PC-9 (cell line): ENCODE measurements at regions not wholly inside any gene's neighbourhood (a gene's known extent, or its start where the extent isn't known, plus 50 kb on each side); places are given as distances from the start of the nearest gene placed in this dataset.
"Not testable (repeated sequence)": the region's sequence is repeated elsewhere in the genome, so short reads cannot be mapped to it uniquely, and the experiment has no call there.

Source experiments
- EZH2 ChIP-seq: fragments of 200-600 bp; sonication (generic); IDR thresholded peaks from 2 replicates; pipeline ENCODE4 v1.8.0; 2017; ENCODE audit warnings: antibody characterized with exemption, low read depth
- TF ChIP-seq, protein P1 (sequence below): fragments of 200-600 bp; sonication (generic); conservative IDR thresholded peaks from 2 replicates; pipeline ENCODE4 v1.6.1; 2017; ENCODE audit warnings: mixed run types, antibody characterized with exemption, mild to moderate bottlenecking, moderate library complexity

DNA sequence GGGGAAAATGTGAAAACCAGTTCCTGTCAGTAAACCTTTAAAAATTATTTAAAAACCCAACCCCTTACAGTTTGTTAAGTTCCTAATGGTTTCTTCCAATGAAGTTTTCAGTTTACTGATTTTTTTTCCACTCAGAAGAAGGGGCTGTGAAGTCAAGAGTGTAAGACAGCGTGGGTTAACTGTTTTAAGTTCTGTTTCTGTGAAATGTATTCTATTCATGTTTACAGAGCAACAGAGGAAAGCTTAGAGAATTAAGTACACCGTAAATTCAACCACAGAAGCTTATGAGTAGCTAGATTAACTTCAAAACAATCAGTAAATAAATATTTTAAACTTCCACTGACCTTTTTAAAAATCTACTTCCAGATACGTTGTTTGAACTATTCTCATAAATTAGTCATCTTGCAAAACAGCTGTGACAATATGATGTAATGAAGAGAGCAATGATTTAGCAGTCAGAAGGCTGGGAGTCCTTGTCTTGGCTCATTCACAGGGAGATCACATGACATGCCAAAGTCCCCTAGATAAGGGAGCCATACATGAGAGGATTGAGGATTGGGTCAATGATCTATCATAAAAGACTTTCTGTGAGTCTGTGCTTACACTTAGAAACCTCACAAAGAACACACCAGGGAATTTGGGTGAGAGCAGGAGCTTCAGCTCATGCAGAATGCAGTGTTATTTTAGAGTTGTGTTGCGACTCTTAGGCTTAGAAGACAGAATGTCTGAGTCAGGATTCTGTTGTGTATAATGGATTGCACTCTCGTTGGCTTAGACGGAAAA is 97.3 kb upstream of the ADORA2B start:
- TF ChIP-seq, protein P1, sequence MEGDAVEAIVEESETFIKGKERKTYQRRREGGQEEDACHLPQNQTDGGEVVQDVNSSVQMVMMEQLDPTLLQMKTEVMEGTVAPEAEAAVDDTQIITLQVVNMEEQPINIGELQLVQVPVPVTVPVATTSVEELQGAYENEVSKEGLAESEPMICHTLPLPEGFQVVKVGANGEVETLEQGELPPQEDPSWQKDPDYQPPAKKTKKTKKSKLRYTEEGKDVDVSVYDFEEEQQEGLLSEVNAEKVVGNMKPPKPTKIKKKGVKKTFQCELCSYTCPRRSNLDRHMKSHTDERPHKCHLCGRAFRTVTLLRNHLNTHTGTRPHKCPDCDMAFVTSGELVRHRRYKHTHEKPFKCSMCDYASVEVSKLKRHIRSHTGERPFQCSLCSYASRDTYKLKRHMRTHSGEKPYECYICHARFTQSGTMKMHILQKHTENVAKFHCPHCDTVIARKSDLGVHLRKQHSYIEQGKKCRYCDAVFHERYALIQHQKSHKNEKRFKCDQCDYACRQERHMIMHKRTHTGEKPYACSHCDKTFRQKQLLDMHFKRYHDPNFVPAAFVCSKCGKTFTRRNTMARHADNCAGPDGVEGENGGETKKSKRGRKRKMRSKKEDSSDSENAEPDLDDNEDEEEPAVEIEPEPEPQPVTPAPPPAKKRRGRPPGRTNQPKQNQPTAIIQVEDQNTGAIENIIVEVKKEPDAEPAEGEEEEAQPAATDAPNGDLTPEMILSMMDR, result not testable (repeated sequence)
- TF ChIP-seq EZH2, result not testable (repeated sequence)
